ENCODE measurements at regions not wholly inside any gene's neighbourhood (a gene's known extent, or its start where the extent isn't known, plus 50 kb on each side); places are given as distances from the start of the nearest gene placed in this dataset.

DNA sequence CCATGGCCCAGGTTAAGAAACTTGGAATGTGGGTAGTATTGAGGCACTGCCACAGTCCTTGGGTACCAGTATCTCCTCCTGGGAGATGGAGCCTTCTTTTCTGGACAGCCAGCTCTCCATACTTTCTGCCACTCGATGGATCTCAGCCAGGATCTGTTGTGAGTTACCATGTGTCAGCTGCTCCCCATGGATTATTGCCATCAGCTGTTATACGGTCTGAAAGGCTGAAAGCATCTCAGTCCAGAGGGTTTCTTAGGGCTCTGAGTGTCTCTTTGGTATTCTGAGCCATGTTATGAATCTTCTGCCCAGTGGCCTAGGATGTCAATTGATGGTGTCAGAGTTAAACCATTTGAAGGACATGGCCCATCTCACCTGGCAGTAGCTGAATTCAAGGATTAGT lies 197.5 kb downstream of the C7orf25 start:
- ChIA-PET POLR2A (interaction anchor here (0.6 kb wide), 1 partner anchor 91 kb away, joined by 3 read pairs; no protein-coding TSS in a partner anchor), CTCF (interaction anchor here (0.6 to 1.2 kb wide), 2 partner anchors 12 to 24 kb away, joined by 3 read pairs; no protein-coding TSS in a partner anchor)
- no peaks in the 10 kb centered on the region for H3K36me3 Mint-ChIP-seq (ENCODE audit: insufficient read depth, unreplicated experiment)
- H3K27me3 Mint-ChIP-seq (ENCODE audit: insufficient read depth, unreplicated experiment), result no peaks in the 10 kb centered on the region
- H3K9me3 Mint-ChIP-seq (ENCODE audit: unreplicated experiment), result peaks cover 18% of the 10 kb centered on the region
- DNase-seq (ENCODE audit: unreplicated experiment), result no peak
- no TSS peak for BruUV-seq (replicated peaks)
- H3K4me1 Mint-ChIP-seq (ENCODE audit: insufficient read depth, unreplicated experiment), result no peaks in the 10 kb centered on the region
- no peak overlapping the region for H3K27ac Mint-ChIP-seq (ENCODE audit: low read depth, unreplicated experiment)
- H3K4me3 Mint-ChIP-seq (ENCODE audit: unreplicated experiment), result no peak overlapping the region
- intact Hi-C loops (cut with micrococcal nuclease), result no loop called here
- TF ChIP-seq, protein P1, sequence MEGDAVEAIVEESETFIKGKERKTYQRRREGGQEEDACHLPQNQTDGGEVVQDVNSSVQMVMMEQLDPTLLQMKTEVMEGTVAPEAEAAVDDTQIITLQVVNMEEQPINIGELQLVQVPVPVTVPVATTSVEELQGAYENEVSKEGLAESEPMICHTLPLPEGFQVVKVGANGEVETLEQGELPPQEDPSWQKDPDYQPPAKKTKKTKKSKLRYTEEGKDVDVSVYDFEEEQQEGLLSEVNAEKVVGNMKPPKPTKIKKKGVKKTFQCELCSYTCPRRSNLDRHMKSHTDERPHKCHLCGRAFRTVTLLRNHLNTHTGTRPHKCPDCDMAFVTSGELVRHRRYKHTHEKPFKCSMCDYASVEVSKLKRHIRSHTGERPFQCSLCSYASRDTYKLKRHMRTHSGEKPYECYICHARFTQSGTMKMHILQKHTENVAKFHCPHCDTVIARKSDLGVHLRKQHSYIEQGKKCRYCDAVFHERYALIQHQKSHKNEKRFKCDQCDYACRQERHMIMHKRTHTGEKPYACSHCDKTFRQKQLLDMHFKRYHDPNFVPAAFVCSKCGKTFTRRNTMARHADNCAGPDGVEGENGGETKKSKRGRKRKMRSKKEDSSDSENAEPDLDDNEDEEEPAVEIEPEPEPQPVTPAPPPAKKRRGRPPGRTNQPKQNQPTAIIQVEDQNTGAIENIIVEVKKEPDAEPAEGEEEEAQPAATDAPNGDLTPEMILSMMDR (IDR thresholded peaks at IDR 0.05; ENCODE audit: unreplicated experiment), result no peak

DNA sequence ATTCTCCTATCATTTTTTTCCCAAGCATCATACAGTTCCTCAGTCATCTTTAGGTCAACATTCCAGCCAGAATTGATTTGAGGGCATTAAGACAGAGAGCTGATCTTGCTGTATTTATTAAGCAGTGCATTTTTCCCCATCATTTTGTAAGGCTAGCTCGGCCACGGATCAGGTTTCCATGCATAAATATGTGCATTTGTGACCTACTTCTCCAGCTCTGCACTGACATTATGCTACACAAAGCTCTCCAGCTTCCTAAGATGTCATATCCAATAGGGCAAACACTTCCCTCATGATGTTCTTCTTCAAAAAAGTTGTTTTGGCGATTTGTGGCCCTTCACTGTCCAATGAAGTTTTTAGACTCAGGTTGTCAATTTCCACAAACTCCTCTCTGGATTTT lies 202.6 kb downstream of the C7orf25 start:
- ChIA-PET POLR2A (interaction anchor here (0.7 to 1.2 kb wide), 2 partner anchors 14 to 97 kb away, joined by 4 read pairs; no protein-coding TSS in a partner anchor), CTCF (no interaction called here)
- Mint-ChIP-seq H3K9me3 (ENCODE audit: unreplicated experiment) (no peaks in the 10 kb centered on the region), H3K27me3 (ENCODE audit: insufficient read depth, unreplicated experiment) (no peaks in the 10 kb centered on the region), H3K27ac (ENCODE audit: low read depth, unreplicated experiment) (no peak overlapping the region), H3K4me3 (ENCODE audit: unreplicated experiment) (no peak overlapping the region), H3K4me1 (ENCODE audit: insufficient read depth, unreplicated experiment) (no peaks in the 10 kb centered on the region), H3K36me3 (ENCODE audit: insufficient read depth, unreplicated experiment) (no peaks in the 10 kb centered on the region)
- DNase-seq (ENCODE audit: unreplicated experiment), result no peak
- intact Hi-C loops (cut with micrococcal nuclease), result loop anchor here (10.0 kb wide), 1 partner anchor 116 kb away; no protein-coding TSS in a partner anchor
- TF ChIP-seq, protein P1 (IDR thresholded peaks at IDR 0.05; ENCODE audit: unreplicated experiment), result no peak
- BruUV-seq (replicated peaks), result no TSS peak

DNA sequence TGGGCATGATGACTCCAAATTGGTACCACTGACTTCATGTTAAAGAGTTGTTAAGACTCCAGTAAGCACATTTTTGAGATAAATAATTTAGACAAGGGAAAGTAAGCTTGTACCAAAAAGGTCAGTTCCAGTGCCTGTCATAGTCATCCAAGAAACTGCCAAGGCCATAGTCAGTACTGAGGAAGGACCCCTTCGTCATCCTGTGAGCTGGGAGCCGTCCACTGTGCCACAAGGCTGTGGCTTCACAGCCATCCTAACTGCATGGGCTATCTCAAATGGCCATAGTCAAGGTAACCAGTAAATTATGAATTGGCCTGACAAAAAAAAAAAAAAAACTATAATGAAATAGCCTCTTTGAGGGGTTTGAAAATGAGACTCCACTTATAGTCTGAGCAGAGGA lies 207.2 kb downstream of the C7orf25 start:
- ChIA-PET CTCF (interaction anchor here (0.8 kb wide), 1 partner anchor 11 kb away, joined by 3 read pairs; no protein-coding TSS in a partner anchor), POLR2A (no interaction called here)
- intact Hi-C loops (cut with micrococcal nuclease), result loop anchor here (10.0 kb wide), 1 partner anchor 120 kb away; no protein-coding TSS in a partner anchor
- TF ChIP-seq, protein P1 (IDR thresholded peaks at IDR 0.05; ENCODE audit: unreplicated experiment), result no peak
- H3K9me3 Mint-ChIP-seq (ENCODE audit: unreplicated experiment), result no peaks in the 10 kb centered on the region
- no peak overlapping the region for H3K4me3 Mint-ChIP-seq (ENCODE audit: unreplicated experiment)
- H3K27me3 Mint-ChIP-seq (ENCODE audit: insufficient read depth, unreplicated experiment), result no peaks in the 10 kb centered on the region
- no peak for DNase-seq (ENCODE audit: unreplicated experiment)
- H3K36me3 Mint-ChIP-seq (ENCODE audit: insufficient read depth, unreplicated experiment), result no peaks in the 10 kb centered on the region
- H3K4me1 Mint-ChIP-seq (ENCODE audit: insufficient read depth, unreplicated experiment), result no peaks in the 10 kb centered on the region
- H3K27ac Mint-ChIP-seq (ENCODE audit: low read depth, unreplicated experiment), result no peak overlapping the region
- BruUV-seq (replicated peaks), result no TSS peak

DNA sequence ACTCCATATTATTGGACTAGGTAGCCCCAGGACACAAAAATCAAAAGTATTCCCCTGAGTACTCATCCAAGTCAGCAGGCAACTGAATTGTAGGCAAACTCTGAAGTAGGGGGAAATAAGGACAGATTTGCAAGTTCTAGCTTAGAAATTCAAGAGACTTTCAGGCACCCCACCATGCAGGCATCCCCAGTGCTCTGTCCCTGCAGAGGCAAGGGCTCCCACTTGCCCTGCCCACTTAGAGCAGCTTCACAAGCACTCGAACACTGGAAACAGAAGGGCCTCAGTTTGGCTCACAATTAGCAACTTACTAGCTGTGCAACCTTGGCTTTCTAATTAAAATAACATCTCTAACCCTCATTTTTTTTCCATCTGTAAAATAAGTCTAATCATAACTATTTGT lies 209.2 kb downstream of the C7orf25 start:
- Mint-ChIP-seq H3K27ac (ENCODE audit: low read depth, unreplicated experiment) (no peak overlapping the region), H3K36me3 (ENCODE audit: insufficient read depth, unreplicated experiment) (no peaks in the 10 kb centered on the region), H3K27me3 (ENCODE audit: insufficient read depth, unreplicated experiment) (no peaks in the 10 kb centered on the region), H3K4me3 (ENCODE audit: unreplicated experiment) (no peak overlapping the region), H3K4me1 (ENCODE audit: insufficient read depth, unreplicated experiment) (no peaks in the 10 kb centered on the region), H3K9me3 (ENCODE audit: unreplicated experiment) (no peaks in the 10 kb centered on the region)
- DNase-seq (ENCODE audit: unreplicated experiment), result no peak
- CTCF ChIA-PET, result interaction anchor here (0.8 to 2.0 kb wide), 9 partner anchors 10 to 762 kb away, joined by 3 to 11 read pairs (median 3); no protein-coding TSS in a partner anchor
- intact Hi-C loops (cut with micrococcal nuclease), result loop anchor here (10.0 kb wide), 1 partner anchor 122 kb away; no protein-coding TSS in a partner anchor
- TF ChIP-seq, protein P1 (IDR thresholded peaks at IDR 0.05; ENCODE audit: unreplicated experiment), result no peak
- POLR2A ChIA-PET, result interaction anchor here (1.1 to 1.4 kb wide), 3 partner anchors 12 to 429 kb away, joined by 3 read pairs; no protein-coding TSS in a partner anchor
- BruUV-seq (replicated peaks), result no TSS peak
